ENCODE measurements at regions not wholly inside any gene's neighbourhood (a gene's known extent, or its start where the extent isn't known, plus 50 kb on each side); places are given as distances from the start of the nearest gene placed in this dataset.

GRCh38 chr17:72545766-72546165 lies 424.9 kb downstream of the SOX9 start:
- no peaks in the 10 kb centered on the region for H3K36me3 ChIP-seq (ENCODE audit: control insufficient read depth, insufficient read depth, low read length)

GRCh38 chr17:72553051-72553755 lies 432.4 kb downstream of the SOX9 start:
- Mint-ChIP-seq H3K27me3 (ENCODE audit: low read depth in 2 of 2) (peaks cover 0 to 2% of the 10 kb centered on the region in 2 donors), H3K4me3 (no peak overlapping the region), H3K4me1 (no peaks in the 10 kb centered on the region), H3K27ac (no peak overlapping the region), H3K36me3 (no peaks in the 10 kb centered on the region), H3K9me3 (no peaks in the 10 kb centered on the region)
- no peak overlapping the region for H3K27ac ChIP-seq (ENCODE audit: low read length)
- intact Hi-C loops (cut with micrococcal nuclease), result no loop called here
- 94% methylated on average over 16 of the region's 16 CpGs for WGBS (ENCODE audit: insufficient coverage)
- no peaks in the 10 kb centered on the region for H3K9me3 ChIP-seq (ENCODE audit: control insufficient read depth, insufficient read depth, low read length)
- no peaks in the 10 kb centered on the region for H3K27me3 ChIP-seq (ENCODE audit: control insufficient read depth, insufficient read depth, low read length)
- H3K4me1 ChIP-seq (ENCODE audit: control insufficient read depth, insufficient read depth, low read length), result no peaks in the 10 kb centered on the region
- DNase-seq (no peak), ATAC-seq (peak in 1 of 3 donors; percentile 28)
- no peak overlapping the region for H3K4me3 ChIP-seq (ENCODE audit: low read length)
- H3K36me3 ChIP-seq (ENCODE audit: control insufficient read depth, insufficient read depth, low read length), result no peaks in the 10 kb centered on the region
- TF ChIP-seq, protein P1, sequence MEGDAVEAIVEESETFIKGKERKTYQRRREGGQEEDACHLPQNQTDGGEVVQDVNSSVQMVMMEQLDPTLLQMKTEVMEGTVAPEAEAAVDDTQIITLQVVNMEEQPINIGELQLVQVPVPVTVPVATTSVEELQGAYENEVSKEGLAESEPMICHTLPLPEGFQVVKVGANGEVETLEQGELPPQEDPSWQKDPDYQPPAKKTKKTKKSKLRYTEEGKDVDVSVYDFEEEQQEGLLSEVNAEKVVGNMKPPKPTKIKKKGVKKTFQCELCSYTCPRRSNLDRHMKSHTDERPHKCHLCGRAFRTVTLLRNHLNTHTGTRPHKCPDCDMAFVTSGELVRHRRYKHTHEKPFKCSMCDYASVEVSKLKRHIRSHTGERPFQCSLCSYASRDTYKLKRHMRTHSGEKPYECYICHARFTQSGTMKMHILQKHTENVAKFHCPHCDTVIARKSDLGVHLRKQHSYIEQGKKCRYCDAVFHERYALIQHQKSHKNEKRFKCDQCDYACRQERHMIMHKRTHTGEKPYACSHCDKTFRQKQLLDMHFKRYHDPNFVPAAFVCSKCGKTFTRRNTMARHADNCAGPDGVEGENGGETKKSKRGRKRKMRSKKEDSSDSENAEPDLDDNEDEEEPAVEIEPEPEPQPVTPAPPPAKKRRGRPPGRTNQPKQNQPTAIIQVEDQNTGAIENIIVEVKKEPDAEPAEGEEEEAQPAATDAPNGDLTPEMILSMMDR (IDR thresholded peaks at IDR 0.05), result no peak

More at GRCh38 chr17:72545766-72546165, 424.9 kb downstream of the SOX9 start:
- Histone ChIP-seq H3K4me3 (ENCODE audit: low read length) (no peak overlapping the region), H3K27ac (ENCODE audit: low read length) (no peak overlapping the region), H3K27me3 (ENCODE audit: control insufficient read depth, insufficient read depth, low read length) (no peaks in the 10 kb centered on the region), H3K9me3 (ENCODE audit: control insufficient read depth, insufficient read depth, low read length) (no peaks in the 10 kb centered on the region), H3K4me1 (ENCODE audit: control insufficient read depth, insufficient read depth, low read length) (no peaks in the 10 kb centered on the region)
- DNase-seq (no peak), ATAC-seq (no peak)
- Mint-ChIP-seq H3K9me3 (no peaks in the 10 kb centered on the region), H3K36me3 (no peaks in the 10 kb centered on the region), H3K27ac (no peak overlapping the region), H3K4me1 (no peaks in the 10 kb centered on the region), H3K27me3 (ENCODE audit: low read depth in 2 of 2) (peaks cover 0 to 6% of the 10 kb centered on the region in 2 donors), H3K4me3 (no peak overlapping the region)
- intact Hi-C loops (cut with micrococcal nuclease), result no loop called here
- TF ChIP-seq, protein P1 (IDR thresholded peaks at IDR 0.05), result no peak
- 94% methylated on average over 4 of the region's 5 CpGs for WGBS (ENCODE audit: insufficient coverage)

- Mint-ChIP-seq H3K27me3 (ENCODE audit: low read depth in 2 of 2) (no peaks in the 10 kb centered on the region), H3K4me1 (no peaks in the 10 kb centered on the region), H3K9me3 (no peaks in the 10 kb centered on the region), H3K36me3 (no peaks in the 10 kb centered on the region), H3K4me3 (no peak overlapping the region), H3K27ac (no peak overlapping the region)
- TF ChIP-seq, protein P1 (IDR thresholded peaks at IDR 0.05), result no peak
- WGBS (ENCODE audit: insufficient coverage), result 70% methylated on average over 3 of the region's 5 CpGs
- Histone ChIP-seq H3K36me3 (ENCODE audit: control insufficient read depth, insufficient read depth, low read length) (no peaks in the 10 kb centered on the region), H3K4me1 (ENCODE audit: control insufficient read depth, insufficient read depth, low read length) (no peaks in the 10 kb centered on the region), H3K27me3 (ENCODE audit: control insufficient read depth, insufficient read depth, low read length) (no peaks in the 10 kb centered on the region), H3K9me3 (ENCODE audit: control insufficient read depth, insufficient read depth, low read length) (no peaks in the 10 kb centered on the region), H3K27ac (ENCODE audit: low read length) (no peak overlapping the region), H3K4me3 (ENCODE audit: low read length) (no peak overlapping the region)
- ATAC-seq (no peak), DNase-seq (no peak)
- intact Hi-C loops (cut with micrococcal nuclease), result no loop called here
Measured at GRCh38 chr17:72554508-72554907, 433.7 kb downstream of the SOX9 start.

- 67% methylated on average over 9 of the region's 9 CpGs for WGBS (ENCODE audit: insufficient coverage)
Measured at GRCh38 chr17:72555052-72555451, 434.2 kb downstream of the SOX9 start.

More at GRCh38 chr17:72555052-72555451, 434.2 kb downstream of the SOX9 start:
- no peaks in the 10 kb centered on the region for H3K36me3 Mint-ChIP-seq
- Histone ChIP-seq H3K4me1 (ENCODE audit: control insufficient read depth, insufficient read depth, low read length) (no peaks in the 10 kb centered on the region), H3K27ac (ENCODE audit: low read length) (no peak overlapping the region), H3K9me3 (ENCODE audit: control insufficient read depth, insufficient read depth, low read length) (no peaks in the 10 kb centered on the region), H3K36me3 (ENCODE audit: control insufficient read depth, insufficient read depth, low read length) (no peaks in the 10 kb centered on the region), H3K4me3 (ENCODE audit: low read length) (no peak overlapping the region), H3K27me3 (ENCODE audit: control insufficient read depth, insufficient read depth, low read length) (no peaks in the 10 kb centered on the region)
- H3K9me3 Mint-ChIP-seq, result no peaks in the 10 kb centered on the region
- H3K27me3 Mint-ChIP-seq (ENCODE audit: low read depth in 2 of 2), result no peaks in the 10 kb centered on the region
- DNase-seq (no peak), ATAC-seq (no peak)
- TF ChIP-seq, protein P1 (IDR thresholded peaks at IDR 0.05), result no peak
- H3K4me3 Mint-ChIP-seq, result no peak overlapping the region
- no peaks in the 10 kb centered on the region for H3K4me1 Mint-ChIP-seq
- no peak overlapping the region for H3K27ac Mint-ChIP-seq
- intact Hi-C loops (cut with micrococcal nuclease), result no loop called here

Measured in natural killer cell (primary cell).